OCI-LY7 (cell line): ENCODE measurements at regions not wholly inside any gene's neighbourhood (a gene's known extent, or its start where the extent isn't known, plus 50 kb on each side); places are given as distances from the start of the nearest gene placed in this dataset.

Experiments
- EZH2phosphoT487 ChIP-seq: fragments of 200-600 bp; sonication (generic); IDR thresholded peaks from 2 replicates; pipeline ENCODE4 v1.6.1; 2018; ENCODE audit warnings: low read depth, borderline replicate concordance, mild to moderate bottlenecking, mixed run types, antibody characterized with exemption, low read length, moderate library complexity, mixed read lengths
- TF ChIP-seq, protein P1 (sequence below): fragments of 200-600 bp; sonication (generic); conservative IDR thresholded peaks from 2 replicates; pipeline ENCODE4 v1.5.1; 2014; ENCODE audit warnings: mild to moderate bottlenecking, antibody characterized with exemption, low read length, moderate library complexity, mixed read lengths

- TF ChIP-seq, protein P1, sequence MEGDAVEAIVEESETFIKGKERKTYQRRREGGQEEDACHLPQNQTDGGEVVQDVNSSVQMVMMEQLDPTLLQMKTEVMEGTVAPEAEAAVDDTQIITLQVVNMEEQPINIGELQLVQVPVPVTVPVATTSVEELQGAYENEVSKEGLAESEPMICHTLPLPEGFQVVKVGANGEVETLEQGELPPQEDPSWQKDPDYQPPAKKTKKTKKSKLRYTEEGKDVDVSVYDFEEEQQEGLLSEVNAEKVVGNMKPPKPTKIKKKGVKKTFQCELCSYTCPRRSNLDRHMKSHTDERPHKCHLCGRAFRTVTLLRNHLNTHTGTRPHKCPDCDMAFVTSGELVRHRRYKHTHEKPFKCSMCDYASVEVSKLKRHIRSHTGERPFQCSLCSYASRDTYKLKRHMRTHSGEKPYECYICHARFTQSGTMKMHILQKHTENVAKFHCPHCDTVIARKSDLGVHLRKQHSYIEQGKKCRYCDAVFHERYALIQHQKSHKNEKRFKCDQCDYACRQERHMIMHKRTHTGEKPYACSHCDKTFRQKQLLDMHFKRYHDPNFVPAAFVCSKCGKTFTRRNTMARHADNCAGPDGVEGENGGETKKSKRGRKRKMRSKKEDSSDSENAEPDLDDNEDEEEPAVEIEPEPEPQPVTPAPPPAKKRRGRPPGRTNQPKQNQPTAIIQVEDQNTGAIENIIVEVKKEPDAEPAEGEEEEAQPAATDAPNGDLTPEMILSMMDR: no peak
- no peak for TF ChIP-seq EZH2phosphoT487
These were observed 249.2 kb downstream of the MID1IP1 start for GRCh38 chrX:39050427-39050826.
